SJSA1 (cell line): ENCODE measurements at regions not wholly inside any gene's neighbourhood (a gene's known extent, or its start where the extent isn't known, plus 50 kb on each side); places are given as distances from the start of the nearest gene placed in this dataset.

Experiments used
- DNase-seq, 2 experiments: peaks; one replicate each; pipeline ENCODE4 v3.0.0-alpha.2; 2015 to 2020; ENCODE audit warnings: low spot score in 2 of 2, low read depth in 1 of 2
- H3K27ac ChIP-seq: fragments of 250-450 bp; sonication (Bioruptor Pico); 2 replicates; pipeline ENCODE4 v1.5.1; 2020; ENCODE audit warnings: mild to moderate bottlenecking, moderate library complexity
- H3K27me3 ChIP-seq: fragments of 250-450 bp; sonication (Bioruptor Pico); replicated peaks from 2 replicates; pipeline ENCODE4 v1.5.1; 2020; ENCODE audit warnings: mild to moderate bottlenecking, moderate library complexity
- H3K36me3 ChIP-seq: fragments of 250-450 bp; sonication (Bioruptor Pico); 2 replicates; pipeline ENCODE4 v1.5.1; 2020; ENCODE audit warnings: mild to moderate bottlenecking
- H3K4me1 ChIP-seq: fragments of 250-450 bp; sonication (Bioruptor Pico); replicated peaks from 2 replicates; pipeline ENCODE4 v1.6.1; 2021; ENCODE audit warnings: mild to moderate bottlenecking
- H3K4me3 ChIP-seq: fragments of 250-450 bp; sonication (Bioruptor Pico); 2 replicates; pipeline ENCODE4 v1.5.1; 2020; ENCODE audit warnings: mild to moderate bottlenecking
- H3K9me3 ChIP-seq: fragments of 250-450 bp; sonication (Bioruptor Pico); replicated peaks from 2 replicates; pipeline ENCODE4 v1.5.1; 2020; ENCODE audit warnings: mild to moderate bottlenecking

GRCh38 chr6:164023535-164023934 is 609.0 kb downstream of the QKI start:
- H3K27ac ChIP-seq = no peak overlapping the region
- no peak for DNase-seq
- no peaks in the 10 kb centered on the region for H3K4me1 ChIP-seq
- no peaks in the 10 kb centered on the region for H3K36me3 ChIP-seq
- no peaks in the 10 kb centered on the region for H3K27me3 ChIP-seq
- H3K4me3 ChIP-seq = no peak overlapping the region
- no peaks in the 10 kb centered on the region for H3K9me3 ChIP-seq

DNA sequence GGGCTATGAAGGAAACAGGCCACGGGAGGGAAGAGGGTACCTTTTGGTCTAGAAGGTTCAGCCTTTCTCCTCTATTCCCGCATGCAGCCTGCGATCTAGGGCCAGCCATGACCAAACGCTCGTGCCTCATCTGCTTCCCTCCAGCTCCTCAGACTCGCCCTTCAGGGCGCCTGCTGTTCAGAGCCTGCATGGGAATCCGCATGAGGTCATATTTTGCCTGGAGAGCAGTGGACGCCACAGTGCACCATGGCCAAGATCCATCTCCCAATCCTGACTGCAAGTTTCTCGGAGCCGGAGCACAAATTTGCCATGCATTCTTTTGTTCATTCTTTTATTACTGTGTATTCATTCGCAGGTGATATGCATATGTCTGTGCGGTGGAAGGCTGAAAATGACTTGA is 608.1 kb downstream of the QKI start:
- no peak overlapping the region for H3K27ac ChIP-seq
- no peaks in the 10 kb centered on the region for H3K9me3 ChIP-seq

GRCh38 chr6:164021589-164022250 is 607.2 kb downstream of the QKI start:
- DNase-seq = no peak
- no peak overlapping the region for H3K27ac ChIP-seq

More for the DNA sequence above, 608.1 kb downstream of the QKI start:
- Histone ChIP-seq H3K4me1 (no peaks in the 10 kb centered on the region), H3K27me3 (no peaks in the 10 kb centered on the region), H3K36me3 (no peaks in the 10 kb centered on the region), H3K4me3 (no peak overlapping the region)
- no peak for DNase-seq

GRCh38 chr6:164020142-164020541 is 605.6 kb downstream of the QKI start:
- no peak overlapping the region for H3K4me3 ChIP-seq
- no peaks in the 10 kb centered on the region for H3K4me1 ChIP-seq
- H3K9me3 ChIP-seq = no peaks in the 10 kb centered on the region

More at GRCh38 chr6:164021589-164022250, 607.2 kb downstream of the QKI start:
- no peaks in the 10 kb centered on the region for H3K9me3 ChIP-seq
- no peaks in the 10 kb centered on the region for H3K36me3 ChIP-seq
- no peak overlapping the region for H3K4me3 ChIP-seq
- no peaks in the 10 kb centered on the region for H3K4me1 ChIP-seq
- no peaks in the 10 kb centered on the region for H3K27me3 ChIP-seq

DNA sequence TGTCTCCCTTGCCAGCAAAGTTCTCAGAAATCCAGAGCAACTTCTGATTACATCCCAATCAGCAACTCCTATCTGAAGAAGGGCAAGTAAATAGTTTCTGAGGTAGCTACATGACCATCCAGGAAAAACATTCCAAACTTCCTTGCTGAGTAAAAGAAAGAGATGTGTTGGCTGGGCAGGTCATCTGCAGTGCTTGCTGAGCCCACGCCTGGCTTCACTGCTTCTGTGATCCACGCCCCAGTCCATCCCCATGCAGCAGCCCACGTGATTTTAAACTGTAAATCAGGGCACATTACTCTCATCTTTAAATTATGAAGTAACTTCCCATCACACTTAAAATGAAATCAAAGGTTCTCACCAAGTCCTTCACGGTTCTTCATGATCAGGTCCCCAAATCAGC is 603.6 kb downstream of the QKI start:
- Histone ChIP-seq H3K4me3 (no peak overlapping the region), H3K9me3 (no peaks in the 10 kb centered on the region), H3K4me1 (no peaks in the 10 kb centered on the region), H3K27me3 (no peaks in the 10 kb centered on the region), H3K36me3 (no peaks in the 10 kb centered on the region), H3K27ac (no peak overlapping the region)
- DNase-seq = no peak

More at GRCh38 chr6:164020142-164020541, 605.6 kb downstream of the QKI start:
- DNase-seq = no peak
- no peaks in the 10 kb centered on the region for H3K27me3 ChIP-seq
- no peak overlapping the region for H3K27ac ChIP-seq
- no peaks in the 10 kb centered on the region for H3K36me3 ChIP-seq

DNA sequence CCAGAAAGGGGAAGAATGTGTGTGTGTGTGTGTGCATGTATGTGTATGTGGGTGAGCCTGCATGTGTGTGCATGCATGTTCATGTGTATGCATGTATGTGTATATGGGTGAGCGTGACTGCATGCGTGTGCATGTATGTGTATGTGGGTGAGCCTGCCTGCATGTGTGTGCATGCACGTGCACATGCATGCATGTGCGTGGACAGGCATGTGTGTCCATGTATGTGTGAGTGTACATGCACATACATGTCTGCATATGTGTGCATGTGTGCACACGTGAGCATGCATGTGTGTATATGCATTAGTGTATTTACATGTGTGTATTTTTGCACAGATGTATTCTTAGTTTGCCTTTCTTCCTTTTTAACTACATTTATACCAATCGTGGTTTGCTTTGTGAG is 601.5 kb downstream of the QKI start:
- Histone ChIP-seq H3K9me3 (no peaks in the 10 kb centered on the region), H3K27me3 (no peaks in the 10 kb centered on the region), H3K4me1 (no peaks in the 10 kb centered on the region), H3K4me3 (no peak overlapping the region), H3K27ac (no peak overlapping the region), H3K36me3 (no peaks in the 10 kb centered on the region)
- DNase-seq = no peak

DNA sequence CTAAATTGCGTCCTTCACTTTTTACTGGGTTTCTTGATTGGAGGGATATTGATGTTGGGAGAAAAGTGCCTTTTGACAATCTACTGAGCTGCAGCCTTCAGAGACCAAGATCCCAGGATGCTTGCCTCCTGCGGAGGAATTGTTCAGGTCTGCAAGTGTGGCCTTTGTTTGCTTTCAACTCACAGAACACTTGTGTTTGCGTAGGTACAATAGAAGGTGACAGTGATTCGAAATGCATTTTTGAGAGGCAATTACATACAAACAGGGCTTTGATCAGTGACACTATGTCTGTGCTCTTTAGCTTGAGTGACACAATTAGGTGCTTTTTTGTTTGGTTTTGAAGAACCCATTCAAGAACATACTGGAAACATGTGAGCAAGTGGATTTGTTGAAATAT is 600.6 kb downstream of the QKI start:
- DNase-seq = no peak
- no peaks in the 10 kb centered on the region for H3K36me3 ChIP-seq
- H3K27me3 ChIP-seq = no peaks in the 10 kb centered on the region
- no peaks in the 10 kb centered on the region for H3K9me3 ChIP-seq
- H3K27ac ChIP-seq = no peak overlapping the region
- no peak overlapping the region for H3K4me3 ChIP-seq
- H3K4me1 ChIP-seq = no peaks in the 10 kb centered on the region

GRCh38 chr6:164014346-164015087 is 600.0 kb downstream of the QKI start:
- H3K27ac ChIP-seq = no peak overlapping the region
- no peak for DNase-seq
- H3K9me3 ChIP-seq = no peaks in the 10 kb centered on the region
- no peaks in the 10 kb centered on the region for H3K4me1 ChIP-seq
- no peaks in the 10 kb centered on the region for H3K36me3 ChIP-seq
- no peak overlapping the region for H3K4me3 ChIP-seq
- no peaks in the 10 kb centered on the region for H3K27me3 ChIP-seq

- no peak for DNase-seq
- Histone ChIP-seq H3K4me1 (no peaks in the 10 kb centered on the region), H3K36me3 (no peaks in the 10 kb centered on the region), H3K4me3 (no peak overlapping the region), H3K9me3 (no peaks in the 10 kb centered on the region), H3K27ac (no peak overlapping the region), H3K27me3 (no peaks in the 10 kb centered on the region)
Observed at GRCh38 chr6:164013480-164014208, 599.1 kb downstream of the QKI start.

- Histone ChIP-seq H3K4me3 (no peak overlapping the region), H3K9me3 (no peaks in the 10 kb centered on the region), H3K27ac (no peak overlapping the region), H3K36me3 (no peaks in the 10 kb centered on the region), H3K27me3 (no peaks in the 10 kb centered on the region), H3K4me1 (no peaks in the 10 kb centered on the region)
- DNase-seq = no peak
Observed at GRCh38 chr6:164011321-164011720, 596.8 kb downstream of the QKI start.

GRCh38 chr6:164010441-164011103 is 596.1 kb downstream of the QKI start:
- Histone ChIP-seq H3K36me3 (no peaks in the 10 kb centered on the region), H3K4me3 (no peak overlapping the region), H3K27me3 (no peaks in the 10 kb centered on the region), H3K9me3 (no peaks in the 10 kb centered on the region), H3K27ac (no peak overlapping the region), H3K4me1 (no peaks in the 10 kb centered on the region)
- DNase-seq = no peak

DNA sequence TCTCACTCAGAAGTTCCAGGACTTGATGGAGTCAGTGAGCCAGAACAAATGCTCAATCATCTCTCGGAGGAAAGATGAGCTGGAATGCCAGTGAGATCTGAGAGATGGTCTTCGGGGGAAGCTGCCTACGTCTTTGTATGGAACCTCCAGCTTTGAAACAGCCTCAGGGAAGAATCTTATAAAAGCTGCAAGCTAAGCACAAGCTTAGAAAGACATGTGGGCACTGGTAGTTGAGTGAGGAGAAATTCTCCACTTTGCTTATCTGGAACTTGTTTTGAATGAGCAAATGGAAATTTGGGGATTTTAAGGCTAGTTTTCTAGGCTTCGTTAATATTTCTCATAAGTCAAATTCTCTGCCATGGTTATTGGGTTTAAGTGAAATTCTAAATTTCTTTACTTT is 594.4 kb downstream of the QKI start:
- Histone ChIP-seq H3K27ac (no peak overlapping the region), H3K4me1 (no peaks in the 10 kb centered on the region), H3K9me3 (no peaks in the 10 kb centered on the region), H3K4me3 (no peak overlapping the region), H3K36me3 (no peaks in the 10 kb centered on the region), H3K27me3 (no peaks in the 10 kb centered on the region)
- DNase-seq = no peak

DNA sequence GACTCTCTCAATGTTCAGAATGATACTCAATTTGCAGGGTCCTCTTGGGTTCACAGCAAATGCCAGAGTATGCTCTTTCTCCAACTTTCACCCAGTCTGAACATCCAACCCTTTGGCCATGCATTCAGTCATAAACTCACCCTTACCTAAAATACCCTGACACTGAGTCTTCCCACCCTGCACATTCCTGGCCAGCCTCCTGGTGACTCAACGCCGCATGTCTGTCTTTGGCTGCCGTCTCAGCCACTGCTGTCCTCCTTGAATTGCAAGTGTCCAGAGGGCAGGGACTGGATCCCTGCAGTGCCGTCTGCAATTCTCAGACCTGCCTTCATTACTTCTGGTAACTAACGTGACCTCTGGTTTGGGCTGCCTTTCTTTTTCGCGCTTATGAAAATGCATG is 593.4 kb downstream of the QKI start:
- no peak for DNase-seq
- H3K9me3 ChIP-seq = no peaks in the 10 kb centered on the region
- H3K4me3 ChIP-seq = no peak overlapping the region
- H3K27ac ChIP-seq = no peak overlapping the region
- H3K27me3 ChIP-seq = no peaks in the 10 kb centered on the region
- no peaks in the 10 kb centered on the region for H3K4me1 ChIP-seq
- no peaks in the 10 kb centered on the region for H3K36me3 ChIP-seq

GRCh38 chr6:164006459-164006858 is 591.9 kb downstream of the QKI start:
- H3K4me1 ChIP-seq = no peaks in the 10 kb centered on the region
- H3K27ac ChIP-seq = no peak overlapping the region
- H3K27me3 ChIP-seq = no peaks in the 10 kb centered on the region
- DNase-seq = no peak
- no peaks in the 10 kb centered on the region for H3K9me3 ChIP-seq
- H3K4me3 ChIP-seq = no peak overlapping the region
- H3K36me3 ChIP-seq = no peaks in the 10 kb centered on the region
